Left lung (tissue), 4 donors: ENCODE measurements at regions not wholly inside any gene's neighbourhood (a gene's known extent, or its start where the extent isn't known, plus 50 kb on each side); places are given as distances from the start of the nearest gene placed in this dataset.

Source experiments
- ATAC-seq: fragments of 200-7000 bp; cut with Tn5 transposase; one replicate; pipeline ENCODE4 v1.9.1; 2020; ENCODE audit warnings: moderate library complexity
- DNase-seq, 4 donors: peaks; one replicate each; pipeline ENCODE4 v3.0.0-alpha.2; 2013 to 2020
- H3K27ac ChIP-seq, 2 donors: fragments of 200-600 bp; sonication (generic) in 1 of 2; one replicate each; pipeline versions ENCODE4 v1.5.0 to v1.8.0; 2020 to 2021
- H3K27me3 ChIP-seq, 2 donors: fragments of 200-600 bp; sonication (generic) in 1 of 2; one replicate each; pipeline versions ENCODE4 v1.5.0 to v1.8.0; 2020 to 2021
- H3K36me3 ChIP-seq, 2 donors: fragments of 200-600 bp; sonication (generic) in 1 of 2; one replicate each; pipeline versions ENCODE4 v1.5.0 to v1.8.0; 2020 to 2021
- H3K4me1 ChIP-seq, 2 donors: fragments of 200-600 bp; one replicate each; pipeline ENCODE4 v1.8.0; 2021
- H3K4me3 ChIP-seq, 2 donors: fragments of 200-600 bp; sonication (generic) in 1 of 2; one replicate each; pipeline versions ENCODE4 v1.5.0 to v1.8.0; 2020 to 2021; ENCODE audit warnings: mild to moderate bottlenecking in 1 of 2
- H3K9me3 ChIP-seq, 2 donors: fragments of 200-600 bp; sonication (generic) in 1 of 2; one replicate each; pipeline versions ENCODE4 v1.5.0 to v1.8.0; 2020 to 2021
- intact Hi-C, 2 donors: fragments of 100-400 bp; cut with DNase I; formaldehyde crosslinking; loops; one replicate each; pipeline versions ENCODE4 v1.11.2 to v1.14.2; 2022
- TF ChIP-seq, protein P1 (sequence below), 2 donors: fragments of 200-600 bp; sonication (generic) in 1 of 2; IDR thresholded peaks; one replicate each; pipeline versions ENCODE4 v1.5.0 to v1.8.0; 2021; ENCODE audit warnings: antibody characterized with exemption in 2 of 2
- donor health status: DM: no; HTN: yes; CAD: no.
- donor health status: DM: no; HTN: no; CAD: no.

- peaks cover 0 to 10% of the 10 kb centered on the region in 2 donors for H3K9me3 ChIP-seq
- ATAC-seq (no peak), DNase-seq (no peak)
- no peaks in the 10 kb centered on the region for H3K4me1 ChIP-seq
- H3K27ac ChIP-seq = no peak overlapping the region
- H3K36me3 ChIP-seq = no peaks in the 10 kb centered on the region
- TF ChIP-seq, protein P1, sequence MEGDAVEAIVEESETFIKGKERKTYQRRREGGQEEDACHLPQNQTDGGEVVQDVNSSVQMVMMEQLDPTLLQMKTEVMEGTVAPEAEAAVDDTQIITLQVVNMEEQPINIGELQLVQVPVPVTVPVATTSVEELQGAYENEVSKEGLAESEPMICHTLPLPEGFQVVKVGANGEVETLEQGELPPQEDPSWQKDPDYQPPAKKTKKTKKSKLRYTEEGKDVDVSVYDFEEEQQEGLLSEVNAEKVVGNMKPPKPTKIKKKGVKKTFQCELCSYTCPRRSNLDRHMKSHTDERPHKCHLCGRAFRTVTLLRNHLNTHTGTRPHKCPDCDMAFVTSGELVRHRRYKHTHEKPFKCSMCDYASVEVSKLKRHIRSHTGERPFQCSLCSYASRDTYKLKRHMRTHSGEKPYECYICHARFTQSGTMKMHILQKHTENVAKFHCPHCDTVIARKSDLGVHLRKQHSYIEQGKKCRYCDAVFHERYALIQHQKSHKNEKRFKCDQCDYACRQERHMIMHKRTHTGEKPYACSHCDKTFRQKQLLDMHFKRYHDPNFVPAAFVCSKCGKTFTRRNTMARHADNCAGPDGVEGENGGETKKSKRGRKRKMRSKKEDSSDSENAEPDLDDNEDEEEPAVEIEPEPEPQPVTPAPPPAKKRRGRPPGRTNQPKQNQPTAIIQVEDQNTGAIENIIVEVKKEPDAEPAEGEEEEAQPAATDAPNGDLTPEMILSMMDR (IDR thresholded peaks at IDR 0.05) = no peak
- H3K27me3 ChIP-seq = no peaks in the 10 kb centered on the region
- intact Hi-C loops = no loop called here
- no peak overlapping the region for H3K4me3 ChIP-seq
Measured at GRCh38 chr6:137588472-137588871, 94.3 kb upstream of the OLIG3 start.

GRCh38 chr6:137589067-137589848, 95.1 kb upstream of the OLIG3 start:
- no peaks in the 10 kb centered on the region for H3K4me1 ChIP-seq
- DNase-seq (no peak), ATAC-seq (peak; percentile 55)
- H3K4me3 ChIP-seq = no peak overlapping the region
- H3K27me3 ChIP-seq = no peaks in the 10 kb centered on the region
- intact Hi-C loops = no loop called here
- TF ChIP-seq, protein P1 (IDR thresholded peaks at IDR 0.05) = peak in 1 of 2 donors; percentile 29
- no peaks in the 10 kb centered on the region for H3K36me3 ChIP-seq
- H3K27ac ChIP-seq = no peak overlapping the region
- H3K9me3 ChIP-seq = peaks cover 0 to 10% of the 10 kb centered on the region in 2 donors

- no peaks in the 10 kb centered on the region for H3K36me3 ChIP-seq
- H3K27me3 ChIP-seq = no peaks in the 10 kb centered on the region
- no peak overlapping the region for H3K27ac ChIP-seq
- ATAC-seq = no peak
- H3K4me3 ChIP-seq = no peak overlapping the region
- no peak for DNase-seq
- H3K9me3 ChIP-seq = peaks cover 0 to 13% of the 10 kb centered on the region in 2 donors
- no peaks in the 10 kb centered on the region for H3K4me1 ChIP-seq
- TF ChIP-seq, protein P1 (IDR thresholded peaks at IDR 0.05) = no peak
- intact Hi-C loops = no loop called here
Measured at GRCh38 chr6:137590684-137591083, 96.5 kb upstream of the OLIG3 start.

DNA sequence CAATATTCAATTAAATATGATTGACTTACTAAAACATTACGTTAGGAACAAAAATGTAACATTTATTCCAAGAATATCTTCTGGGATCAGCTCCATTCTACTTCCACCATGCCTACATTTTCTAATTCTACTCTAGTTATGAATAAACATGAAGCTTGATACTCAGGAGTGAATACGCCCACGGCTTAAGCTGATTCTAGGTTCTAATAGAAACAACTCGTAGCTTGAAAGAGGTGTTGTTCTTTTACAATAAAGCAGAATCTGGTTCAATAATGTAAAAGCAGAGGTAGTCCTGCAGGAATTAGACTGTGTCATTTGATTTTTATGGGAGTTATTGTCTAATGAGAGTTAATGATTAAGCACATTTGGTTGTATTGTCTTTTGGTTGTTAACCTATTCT, 107.3 kb upstream of the OLIG3 start:
- DNase-seq (no peak), ATAC-seq (no peak)
- Histone ChIP-seq H3K9me3 (no peaks in the 10 kb centered on the region), H3K36me3 (no peaks in the 10 kb centered on the region), H3K4me1 (no peaks in the 10 kb centered on the region), H3K27ac (no peak overlapping the region), H3K27me3 (peaks cover 0 to 21% of the 10 kb centered on the region in 2 donors), H3K4me3 (no peak overlapping the region)
- TF ChIP-seq, protein P1 (IDR thresholded peaks at IDR 0.05) = no peak
- intact Hi-C loops = no loop called here

DNA sequence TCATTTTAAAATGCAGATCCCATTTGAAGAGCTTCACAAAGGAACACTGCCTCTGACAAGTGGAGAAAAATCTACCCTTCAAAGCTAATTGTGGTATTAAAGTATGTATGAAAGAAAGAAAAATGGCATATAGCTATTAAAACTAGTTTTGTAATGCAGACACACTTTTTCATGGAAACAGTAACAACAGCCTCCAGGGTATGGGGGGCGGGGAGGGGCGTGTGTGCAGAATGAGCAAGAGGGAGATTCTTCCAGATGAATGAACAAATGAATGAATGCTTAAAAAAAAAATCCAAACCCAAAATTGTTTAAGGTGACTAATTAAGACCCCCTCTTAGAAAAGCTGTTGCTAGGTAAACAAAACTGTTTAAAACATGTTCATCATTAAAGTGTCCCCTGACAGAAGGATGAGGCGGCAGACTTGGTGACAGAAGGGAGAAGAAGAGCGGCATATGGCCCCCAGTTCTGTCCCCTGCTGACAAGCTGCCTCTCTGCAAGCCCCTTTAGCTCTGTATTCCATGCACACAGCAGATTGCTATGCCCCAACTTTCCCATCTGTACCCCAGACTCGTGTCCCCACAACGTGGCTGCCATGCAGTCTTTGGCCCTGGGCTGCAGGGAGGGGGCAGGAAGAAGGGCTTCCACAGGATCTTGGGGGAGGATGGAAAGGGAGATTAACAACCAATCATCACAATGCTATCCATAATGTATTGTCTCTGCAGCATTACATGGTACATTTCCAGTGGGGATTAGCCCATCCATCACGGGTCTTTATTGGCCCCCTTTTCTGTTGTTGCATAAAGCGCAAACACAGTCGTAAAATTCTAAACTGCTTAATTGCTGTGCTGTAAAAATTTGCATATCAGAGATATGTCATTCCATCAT, 108.4 kb upstream of the OLIG3 start:
- no peaks in the 10 kb centered on the region for H3K36me3 ChIP-seq
- intact Hi-C loops = no loop called here
- DNase-seq (no peak), ATAC-seq (no peak)
- TF ChIP-seq, protein P1 (IDR thresholded peaks at IDR 0.05) = no peak
- H3K27ac ChIP-seq = no peak overlapping the region
- no peak overlapping the region for H3K4me3 ChIP-seq
- H3K27me3 ChIP-seq = peaks cover 0 to 21% of the 10 kb centered on the region in 2 donors
- H3K4me1 ChIP-seq = no peaks in the 10 kb centered on the region
- H3K9me3 ChIP-seq = no peaks in the 10 kb centered on the region
